ENCODE measurements at regions not wholly inside any gene's neighbourhood (a gene's known extent, or its start where the extent isn't known, plus 50 kb on each side); places are given as distances from the start of the nearest gene placed in this dataset.
A peak's percentile ranks its signal among the peaks of the same experiment; 100 is the strongest.

GRCh38 chr2:19846567-19846966 is 55.2 kb downstream of the TTC32 start:
- no peaks in the 10 kb centered on the region for H3K36me3 Mint-ChIP-seq
- H3K4me3 Mint-ChIP-seq, result no peak overlapping the region
- peaks cover 6% of the 10 kb centered on the region for H3K27me3 Mint-ChIP-seq
- DNase-seq (no peak), ATAC-seq (ENCODE audit: low read depth) (no peak)
- POLR2A ChIA-PET, result no interaction called here
- no peaks in the 10 kb centered on the region for H3K4me1 Mint-ChIP-seq
- H3K9me3 Mint-ChIP-seq, result peaks cover 3% of the 10 kb centered on the region
- H3K27ac Mint-ChIP-seq, result no peak overlapping the region

GRCh38 chr2:19846030-19846429 is 55.8 kb downstream of the TTC32 start:
- H3K4me3 Mint-ChIP-seq, result no peak overlapping the region
- ATAC-seq (ENCODE audit: low read depth) (no peak), DNase-seq (no peak)
- H3K4me1 Mint-ChIP-seq, result no peaks in the 10 kb centered on the region
- POLR2A ChIA-PET, result no interaction called here
- no peak overlapping the region for H3K27ac Mint-ChIP-seq
- peaks cover 3% of the 10 kb centered on the region for H3K9me3 Mint-ChIP-seq
- H3K27me3 Mint-ChIP-seq, result peaks cover 6% of the 10 kb centered on the region
- no peaks in the 10 kb centered on the region for H3K36me3 Mint-ChIP-seq

- ATAC-seq (ENCODE audit: low read depth) (no peak), DNase-seq (no peak)
- Mint-ChIP-seq H3K27me3 (peaks cover 6% of the 10 kb centered on the region), H3K27ac (no peak overlapping the region), H3K4me3 (no peak overlapping the region), H3K36me3 (no peaks in the 10 kb centered on the region), H3K4me1 (no peaks in the 10 kb centered on the region), H3K9me3 (peaks cover 3% of the 10 kb centered on the region)
- POLR2A ChIA-PET, result no interaction called here
Measured at GRCh38 chr2:19845323-19845920, 56.4 kb downstream of the TTC32 start.

- Mint-ChIP-seq H3K27ac (no peak overlapping the region), H3K4me3 (no peak overlapping the region), H3K4me1 (peaks cover 2% of the 10 kb centered on the region), H3K9me3 (peaks cover 3% of the 10 kb centered on the region), H3K36me3 (no peaks in the 10 kb centered on the region), H3K27me3 (peaks cover 6% of the 10 kb centered on the region)
- no peak for DNase-seq
- POLR2A ChIA-PET, result no interaction called here
- no peak for ATAC-seq (ENCODE audit: low read depth)
Measured at GRCh38 chr2:19844750-19845149, 57.0 kb downstream of the TTC32 start.

GRCh38 chr2:19843992-19844515 is 57.7 kb downstream of the TTC32 start:
- H3K9me3 Mint-ChIP-seq, result peaks cover 3% of the 10 kb centered on the region

GRCh38 chr2:19841918-19842693 is 59.7 kb downstream of the TTC32 start:
- DNase-seq (no peak), ATAC-seq (ENCODE audit: low read depth) (no peak)
- peaks cover 1% of the 10 kb centered on the region for H3K36me3 Mint-ChIP-seq
- peaks cover 8% of the 10 kb centered on the region for H3K4me1 Mint-ChIP-seq
- no peak overlapping the region for H3K4me3 Mint-ChIP-seq
- peaks cover 20% of the 10 kb centered on the region for H3K27me3 Mint-ChIP-seq
- POLR2A ChIA-PET, result no interaction called here
- peaks cover 5% of the 10 kb centered on the region for H3K9me3 Mint-ChIP-seq
- H3K27ac Mint-ChIP-seq, result no peak overlapping the region

More at GRCh38 chr2:19843992-19844515, 57.7 kb downstream of the TTC32 start:
- DNase-seq (no peak), ATAC-seq (ENCODE audit: low read depth) (no peak)
- H3K36me3 Mint-ChIP-seq, result no peaks in the 10 kb centered on the region
- peaks cover 8% of the 10 kb centered on the region for H3K27me3 Mint-ChIP-seq
- H3K4me3 Mint-ChIP-seq, result no peak overlapping the region
- POLR2A ChIA-PET, result no interaction called here
- H3K27ac Mint-ChIP-seq, result no peak overlapping the region
- H3K4me1 Mint-ChIP-seq, result peaks cover 8% of the 10 kb centered on the region

GRCh38 chr2:19839438-19839837 is 62.3 kb downstream of the TTC32 start:
- peak; percentile 79 for ATAC-seq (ENCODE audit: low read depth)
- H3K36me3 Mint-ChIP-seq, result peaks cover 1% of the 10 kb centered on the region
- no peak for DNase-seq
- peaks cover 21% of the 10 kb centered on the region for H3K27me3 Mint-ChIP-seq
- peaks cover 2% of the 10 kb centered on the region for H3K9me3 Mint-ChIP-seq
- POLR2A ChIA-PET, result no interaction called here
- H3K27ac Mint-ChIP-seq, result no peak overlapping the region
- peak overlapping the region; percentile 0 for H3K4me3 Mint-ChIP-seq
- H3K4me1 Mint-ChIP-seq, result peaks cover 8% of the 10 kb centered on the region

GRCh38 chr2:19838616-19839015 is 63.2 kb downstream of the TTC32 start:
- H3K27me3 Mint-ChIP-seq, result peaks cover 21% of the 10 kb centered on the region
- no peak for ATAC-seq (ENCODE audit: low read depth)
- H3K36me3 Mint-ChIP-seq, result peaks cover 1% of the 10 kb centered on the region
- H3K9me3 Mint-ChIP-seq, result peaks cover 2% of the 10 kb centered on the region
- POLR2A ChIA-PET, result no interaction called here
- no peak overlapping the region for H3K4me3 Mint-ChIP-seq
- no peak for DNase-seq
- H3K4me1 Mint-ChIP-seq, result peaks cover 8% of the 10 kb centered on the region
- H3K27ac Mint-ChIP-seq, result no peak overlapping the region

- POLR2A ChIA-PET, result no interaction called here
- ATAC-seq (ENCODE audit: low read depth), result no peak
- H3K27ac Mint-ChIP-seq, result no peak overlapping the region
Measured at GRCh38 chr2:19837235-19837766, 64.5 kb downstream of the TTC32 start.

GRCh38 chr2:19835781-19836281 is 66.0 kb downstream of the TTC32 start:
- ATAC-seq (ENCODE audit: low read depth), result no peak

More at GRCh38 chr2:19837235-19837766, 64.5 kb downstream of the TTC32 start:
- no peak for DNase-seq
- Mint-ChIP-seq H3K9me3 (peaks cover 2% of the 10 kb centered on the region), H3K36me3 (peaks cover 1% of the 10 kb centered on the region), H3K4me1 (peaks cover 8% of the 10 kb centered on the region), H3K27me3 (peaks cover 19% of the 10 kb centered on the region), H3K4me3 (no peak overlapping the region)

GRCh38 chr2:19833978-19834377 is 67.8 kb downstream of the TTC32 start:
- peaks cover 18% of the 10 kb centered on the region for H3K27me3 Mint-ChIP-seq
- peaks cover 2% of the 10 kb centered on the region for H3K9me3 Mint-ChIP-seq
- no peak overlapping the region for H3K27ac Mint-ChIP-seq
- DNase-seq, result no peak
- no peaks in the 10 kb centered on the region for H3K4me1 Mint-ChIP-seq
- H3K36me3 Mint-ChIP-seq, result peaks cover 1% of the 10 kb centered on the region
- ATAC-seq (ENCODE audit: low read depth), result no peak
- H3K4me3 Mint-ChIP-seq, result no peak overlapping the region
- POLR2A ChIA-PET, result no interaction called here

More at GRCh38 chr2:19835781-19836281, 66.0 kb downstream of the TTC32 start:
- H3K27me3 Mint-ChIP-seq, result peaks cover 17% of the 10 kb centered on the region
- peaks cover 8% of the 10 kb centered on the region for H3K4me1 Mint-ChIP-seq
- H3K27ac Mint-ChIP-seq, result no peak overlapping the region
- peaks cover 2% of the 10 kb centered on the region for H3K9me3 Mint-ChIP-seq
- no peak for DNase-seq
- POLR2A ChIA-PET, result no interaction called here
- H3K36me3 Mint-ChIP-seq, result peaks cover 1% of the 10 kb centered on the region
- H3K4me3 Mint-ChIP-seq, result no peak overlapping the region

GRCh38 chr2:19829672-19830071 is 72.1 kb downstream of the TTC32 start:
- no peaks in the 10 kb centered on the region for H3K36me3 Mint-ChIP-seq
- no peaks in the 10 kb centered on the region for H3K4me1 Mint-ChIP-seq
- H3K27me3 Mint-ChIP-seq, result peaks cover 14% of the 10 kb centered on the region
- H3K4me3 Mint-ChIP-seq, result no peak overlapping the region
- POLR2A ChIA-PET, result no interaction called here
- no peak overlapping the region for H3K27ac Mint-ChIP-seq
- DNase-seq (no peak), ATAC-seq (ENCODE audit: low read depth) (no peak)
- no peaks in the 10 kb centered on the region for H3K9me3 Mint-ChIP-seq

- POLR2A ChIA-PET, result no interaction called here
- H3K4me1 Mint-ChIP-seq, result no peaks in the 10 kb centered on the region
- H3K27ac Mint-ChIP-seq, result no peak overlapping the region
- DNase-seq (no peak), ATAC-seq (ENCODE audit: low read depth) (no peak)
- H3K27me3 Mint-ChIP-seq, result peaks cover 24% of the 10 kb centered on the region
- H3K4me3 Mint-ChIP-seq, result no peak overlapping the region
- H3K9me3 Mint-ChIP-seq, result no peaks in the 10 kb centered on the region
- H3K36me3 Mint-ChIP-seq, result no peaks in the 10 kb centered on the region
Measured at GRCh38 chr2:19826874-19827273, 74.9 kb downstream of the TTC32 start.

- no peaks in the 10 kb centered on the region for H3K36me3 Mint-ChIP-seq
- DNase-seq, result no peak
- H3K27ac Mint-ChIP-seq, result no peak overlapping the region
- H3K27me3 Mint-ChIP-seq, result peaks cover 20% of the 10 kb centered on the region
- H3K9me3 Mint-ChIP-seq, result no peaks in the 10 kb centered on the region
- POLR2A ChIA-PET, result no interaction called here
- H3K4me1 Mint-ChIP-seq, result no peaks in the 10 kb centered on the region
- no peak for ATAC-seq (ENCODE audit: low read depth)
- no peak overlapping the region for H3K4me3 Mint-ChIP-seq
Measured at GRCh38 chr2:19823507-19823906, 78.3 kb downstream of the TTC32 start.
